Thoracic aorta (tissue), 2 donors: ENCODE measurements at regions not wholly inside any gene's neighbourhood (a gene's known extent, or its start where the extent isn't known, plus 50 kb on each side); places are given as distances from the start of the nearest gene placed in this dataset.

ENCODE experiments used
- ATAC-seq: fragments of 150-250 bp; one replicate; pipeline ENCODE4 v1.8.0; 2017; ENCODE audit warnings: low read depth; ENCODE audit not compliant: insufficient number of reproducible peaks, low FRiP score
- DNase-seq: peaks from one replicate; pipeline ENCODE4 v3.0.0-alpha.2; 2020; ENCODE audit warnings: low spot score
- H3K27ac ChIP-seq, 2 donors: fragments of 200-600 bp; sonication (generic); 1 replicate in 1 of 2; 2 replicates in 1 of 2; pipeline ENCODE4 v1.5.1; 2016; ENCODE audit warnings: mild to moderate bottlenecking in 2 of 2, moderate library complexity in 2 of 2
- H3K27me3 ChIP-seq: fragments of 200-600 bp; sonication (generic); replicated peaks from 2 replicates; pipeline ENCODE4 v1.6.0; 2016; ENCODE audit warnings: mild to moderate bottlenecking; ENCODE audit not compliant: insufficient read depth
- H3K36me3 ChIP-seq: fragments of 200-600 bp; sonication (generic); one replicate; pipeline ENCODE4 v1.5.1; 2016
- H3K4me1 ChIP-seq, 2 donors: fragments of 200-600 bp; sonication (generic); 1 replicate in 1 of 2; 2 replicates in 1 of 2; pipeline versions ENCODE4 v1.5.1 to v1.6.0; 2016; ENCODE audit warnings: low read depth in 2 of 2, mild to moderate bottlenecking in 1 of 2; ENCODE audit not compliant: control insufficient read depth in 1 of 2
- H3K4me3 ChIP-seq: fragments of 200-600 bp; sonication (generic); 2 replicates; pipeline ENCODE4 v1.5.1; 2016; ENCODE audit warnings: mild to moderate bottlenecking
- H3K9me3 ChIP-seq: fragments of 200-600 bp; sonication (generic); 2 replicates; pipeline ENCODE4 v1.5.1; 2016
- TF ChIP-seq, protein P1 (sequence below): fragments of 200-600 bp; sonication (generic); IDR thresholded peaks from one replicate; pipeline ENCODE4 v1.5.1; 2019; ENCODE audit warnings: antibody characterized with exemption

DNA sequence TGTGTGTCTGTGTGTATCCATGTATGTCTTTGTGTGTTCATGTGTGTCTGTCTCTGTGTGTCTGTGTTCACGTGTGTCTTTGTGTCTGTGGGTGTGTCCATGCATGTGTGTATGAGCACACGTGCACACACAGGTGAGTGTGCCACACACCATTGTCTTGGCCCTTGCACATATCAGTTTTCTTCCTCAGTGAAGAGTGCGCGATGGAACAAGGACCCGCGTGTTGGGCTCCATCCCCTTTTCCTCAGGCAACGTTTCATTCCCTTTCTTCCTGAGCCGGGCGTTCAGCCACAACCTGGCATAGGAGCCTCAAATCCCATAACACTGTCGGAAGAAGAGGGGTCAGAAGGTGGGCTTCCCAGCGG lies 74.3 kb downstream of the PTGR3 start:
- TF ChIP-seq, protein P1, sequence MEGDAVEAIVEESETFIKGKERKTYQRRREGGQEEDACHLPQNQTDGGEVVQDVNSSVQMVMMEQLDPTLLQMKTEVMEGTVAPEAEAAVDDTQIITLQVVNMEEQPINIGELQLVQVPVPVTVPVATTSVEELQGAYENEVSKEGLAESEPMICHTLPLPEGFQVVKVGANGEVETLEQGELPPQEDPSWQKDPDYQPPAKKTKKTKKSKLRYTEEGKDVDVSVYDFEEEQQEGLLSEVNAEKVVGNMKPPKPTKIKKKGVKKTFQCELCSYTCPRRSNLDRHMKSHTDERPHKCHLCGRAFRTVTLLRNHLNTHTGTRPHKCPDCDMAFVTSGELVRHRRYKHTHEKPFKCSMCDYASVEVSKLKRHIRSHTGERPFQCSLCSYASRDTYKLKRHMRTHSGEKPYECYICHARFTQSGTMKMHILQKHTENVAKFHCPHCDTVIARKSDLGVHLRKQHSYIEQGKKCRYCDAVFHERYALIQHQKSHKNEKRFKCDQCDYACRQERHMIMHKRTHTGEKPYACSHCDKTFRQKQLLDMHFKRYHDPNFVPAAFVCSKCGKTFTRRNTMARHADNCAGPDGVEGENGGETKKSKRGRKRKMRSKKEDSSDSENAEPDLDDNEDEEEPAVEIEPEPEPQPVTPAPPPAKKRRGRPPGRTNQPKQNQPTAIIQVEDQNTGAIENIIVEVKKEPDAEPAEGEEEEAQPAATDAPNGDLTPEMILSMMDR: no peak
- Histone ChIP-seq H3K4me1 (peaks cover 0 to 11% of the 10 kb centered on the region in 2 donors), H3K27ac (no peak overlapping the region), H3K27me3 (no peaks in the 10 kb centered on the region), H3K9me3 (no peaks in the 10 kb centered on the region), H3K36me3 (no peaks in the 10 kb centered on the region), H3K4me3 (no peak overlapping the region)
- DNase-seq (no peak), ATAC-seq (no peak)

DNA sequence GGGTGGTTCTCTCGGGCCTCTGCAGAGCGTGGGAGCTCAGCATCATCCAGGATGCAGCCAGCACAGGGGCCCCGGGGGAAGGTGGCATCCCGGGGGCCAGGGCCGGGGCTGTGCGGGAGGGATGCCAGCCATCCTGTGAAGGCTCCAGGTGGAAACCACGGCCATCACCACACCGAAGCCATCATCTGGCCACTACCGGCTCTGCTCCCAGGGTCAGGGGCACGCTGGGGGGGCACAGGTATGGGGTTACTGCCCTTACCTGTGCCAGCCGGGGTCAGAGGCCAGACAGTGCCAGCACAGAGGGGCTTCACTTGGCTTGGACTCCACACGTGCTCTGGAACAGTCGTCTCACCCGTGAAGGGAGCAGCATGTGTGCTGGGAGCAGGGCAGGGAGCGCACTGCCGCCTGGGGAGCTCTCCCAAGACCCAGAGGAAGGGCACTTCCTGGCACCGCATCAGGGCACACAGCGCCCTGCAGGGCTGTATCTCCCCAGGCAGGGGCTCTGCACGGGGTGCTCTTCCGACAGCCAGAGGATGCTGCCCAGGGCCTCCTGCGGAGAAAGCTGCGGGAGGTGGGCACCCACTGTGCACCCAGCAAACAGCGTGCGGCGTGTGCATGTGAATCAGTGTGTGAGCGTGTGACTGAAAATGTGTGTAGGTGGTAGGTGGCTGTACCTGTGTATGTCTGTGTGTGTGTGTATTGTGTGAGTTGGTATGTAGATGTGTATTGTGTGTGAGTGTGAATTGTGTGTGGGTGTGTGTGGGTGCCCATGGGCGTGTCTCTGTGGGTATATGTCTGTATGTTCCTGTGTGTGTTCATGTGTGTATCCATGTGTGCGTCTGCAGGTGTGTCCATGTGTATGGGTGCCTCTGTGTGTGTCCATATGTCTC lies 75.0 kb downstream of the PTGR3 start:
- ATAC-seq: no peak
- no peak for DNase-seq
- Histone ChIP-seq H3K9me3 (no peaks in the 10 kb centered on the region), H3K4me1 (peaks cover 0 to 11% of the 10 kb centered on the region in 2 donors), H3K36me3 (no peaks in the 10 kb centered on the region), H3K4me3 (no peak overlapping the region), H3K27ac (no peak overlapping the region), H3K27me3 (no peaks in the 10 kb centered on the region)
- TF ChIP-seq, protein P1: no peak

DNA sequence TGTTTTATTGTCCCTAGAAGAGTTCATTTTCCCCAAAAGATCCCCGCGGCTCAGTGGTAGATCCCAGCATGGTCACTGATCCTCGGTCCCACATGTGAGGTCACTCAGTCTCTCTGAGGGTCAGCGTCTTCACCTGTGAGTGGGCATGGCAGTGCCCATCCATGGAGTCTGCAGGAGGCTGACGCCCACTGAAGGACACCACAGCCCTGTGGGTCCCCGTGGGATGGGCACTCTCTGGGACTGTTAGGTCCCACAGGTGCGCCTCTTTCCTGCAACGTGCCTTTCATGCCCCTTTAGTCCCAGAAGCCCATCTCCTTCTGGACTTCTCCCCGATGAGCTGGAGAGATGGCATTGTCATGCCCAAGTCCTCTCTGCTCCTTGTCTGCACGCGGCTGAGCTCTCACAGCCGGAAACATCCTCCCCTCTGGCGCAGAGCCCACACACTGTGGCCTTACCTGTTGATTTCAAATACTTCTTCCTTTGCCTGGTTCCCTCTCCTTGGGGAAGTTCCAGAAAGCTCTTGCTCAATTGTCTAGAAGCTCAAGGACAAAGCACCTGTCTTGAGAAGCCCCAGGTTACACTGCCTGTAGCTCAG lies 75.9 kb downstream of the PTGR3 start:
- TF ChIP-seq, protein P1: no peak
- H3K36me3 ChIP-seq: no peaks in the 10 kb centered on the region
- no peak for ATAC-seq

DNA sequence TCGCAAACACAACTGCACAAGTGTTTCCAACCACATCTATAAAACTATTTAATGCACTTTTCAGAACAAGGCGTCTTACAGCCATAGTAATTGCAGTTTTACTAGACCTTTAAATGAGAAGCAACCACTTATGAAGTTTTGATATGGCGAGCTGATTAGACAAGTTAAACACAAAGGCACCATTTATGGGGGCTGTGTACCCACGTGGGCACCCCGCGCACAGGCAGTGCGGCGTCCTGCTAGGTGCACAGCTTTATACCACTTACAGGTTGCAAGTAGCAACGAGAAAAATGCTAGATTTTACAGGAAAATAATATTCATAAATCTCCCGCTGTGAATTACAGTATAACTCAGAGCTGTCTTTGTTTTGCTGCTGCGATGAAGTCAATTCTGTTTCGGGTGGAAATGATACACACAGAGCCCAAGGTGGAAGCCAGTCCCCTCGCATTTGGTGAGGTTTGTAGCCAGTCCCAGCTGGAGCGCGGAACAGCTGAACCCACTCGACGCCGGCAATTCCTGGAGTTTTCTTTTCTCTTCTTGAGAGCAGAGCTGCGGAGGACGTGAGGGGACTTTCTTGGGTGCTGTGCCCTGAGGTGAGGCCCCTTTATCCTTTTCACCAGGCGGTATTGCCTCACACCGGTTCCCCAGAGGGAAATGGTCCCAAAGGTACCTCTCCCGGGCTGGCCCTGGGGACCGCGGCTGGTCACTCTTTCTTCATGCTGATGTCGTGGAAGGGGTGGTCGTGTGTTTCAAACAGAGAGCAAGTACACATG lies 76.7 kb downstream of the PTGR3 start:
- no peak overlapping the region for H3K4me3 ChIP-seq
- peaks cover 0 to 11% of the 10 kb centered on the region in 2 donors for H3K4me1 ChIP-seq
- no peaks in the 10 kb centered on the region for H3K36me3 ChIP-seq
- DNase-seq (no peak), ATAC-seq (no peak)
- H3K27me3 ChIP-seq: no peaks in the 10 kb centered on the region
- TF ChIP-seq, protein P1: no peak
- no peak overlapping the region for H3K27ac ChIP-seq
- H3K9me3 ChIP-seq: no peaks in the 10 kb centered on the region

More for the DNA sequence above, 75.9 kb downstream of the PTGR3 start:
- H3K4me1 ChIP-seq: peaks cover 0 to 11% of the 10 kb centered on the region in 2 donors
- no peaks in the 10 kb centered on the region for H3K27me3 ChIP-seq
- no peaks in the 10 kb centered on the region for H3K9me3 ChIP-seq
- no peak overlapping the region for H3K4me3 ChIP-seq
- no peak for DNase-seq
- H3K27ac ChIP-seq: no peak overlapping the region
